ENCODE measurements at regions not wholly inside any gene's neighbourhood (a gene's known extent, or its start where the extent isn't known, plus 50 kb on each side); places are given as distances from the start of the nearest gene placed in this dataset.
"Not testable (repeated sequence)": the region's sequence is repeated elsewhere in the genome, so short reads cannot be mapped to it uniquely, and the experiment has no call there.

DNA sequence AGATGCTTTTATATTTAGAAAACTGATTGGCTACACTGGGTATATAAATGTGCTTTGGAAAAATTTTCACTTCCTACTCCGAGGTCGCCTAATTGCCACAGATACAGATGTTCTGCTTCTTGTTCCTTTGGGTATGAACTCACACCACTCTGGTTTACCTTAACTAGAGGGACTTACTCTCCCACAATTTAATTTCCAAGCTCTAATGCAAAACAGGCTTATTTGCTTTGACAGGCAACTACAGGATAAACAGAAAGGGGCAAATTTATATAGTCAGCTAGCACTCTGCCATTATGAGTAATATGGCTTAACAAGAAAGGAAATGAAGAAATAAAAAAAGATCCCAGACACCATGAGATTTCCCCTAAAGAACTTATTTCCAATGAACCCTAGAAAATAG, 156.9 kb upstream of the ZFP64 start:
- no peak for DNase-seq

GRCh38 chr20:52346797-52347196, 155.2 kb upstream of the ZFP64 start:
- DNase-seq, result no peak

DNA sequence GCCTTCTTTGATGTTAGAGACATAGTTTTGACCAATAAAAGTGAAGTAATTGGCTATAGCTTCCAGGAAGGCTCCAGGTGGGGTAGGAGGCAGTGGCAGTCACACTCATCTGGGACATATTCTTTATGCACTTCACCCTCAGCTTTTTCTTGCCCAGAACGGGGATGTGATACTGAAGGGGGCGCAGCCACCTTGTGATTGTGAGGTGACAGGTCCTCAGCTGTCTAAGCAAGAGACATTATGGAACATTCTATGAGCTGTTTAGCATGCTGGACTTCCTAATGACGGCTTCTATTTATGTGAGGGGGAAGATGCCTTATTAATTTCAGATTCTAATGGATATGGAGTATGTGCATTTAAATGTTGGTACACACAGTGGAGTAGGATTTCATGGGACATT, 151.3 kb upstream of the ZFP64 start:
- peak; percentile 17 for DNase-seq

DNA sequence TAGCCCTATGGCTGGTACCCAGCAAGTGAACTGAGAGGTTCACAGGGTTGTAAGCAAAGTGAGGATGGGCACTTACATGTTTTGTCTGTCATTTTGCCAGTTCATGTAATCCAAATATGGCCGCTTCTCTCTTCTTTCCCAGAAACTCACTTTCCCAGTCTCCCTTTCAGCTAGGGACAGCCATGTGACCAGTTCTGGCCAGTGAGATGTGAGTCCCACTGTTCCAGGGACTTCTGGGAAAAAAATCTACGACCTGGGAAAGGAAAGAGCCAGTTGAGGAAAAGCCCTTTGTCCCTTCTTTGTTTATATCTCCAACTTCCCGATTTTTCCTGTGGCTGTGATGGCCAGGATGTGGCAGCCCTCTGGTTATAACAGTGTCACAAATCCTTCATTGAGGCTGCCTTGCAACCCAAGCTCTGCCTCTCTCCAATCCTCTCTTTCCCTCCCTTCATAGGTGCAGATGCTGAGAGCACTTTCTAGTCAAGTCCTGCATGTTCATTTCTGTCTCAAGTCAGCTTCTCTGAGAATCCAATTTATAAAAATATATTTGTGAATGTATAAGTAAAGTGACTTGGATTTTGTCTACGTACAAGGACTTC, 148.6 kb upstream of the ZFP64 start:
- DNase-seq, result no peak

- no peak for DNase-seq
Observed at GRCh38 chr20:52332649-52333250, 141.2 kb upstream of the ZFP64 start.

DNA sequence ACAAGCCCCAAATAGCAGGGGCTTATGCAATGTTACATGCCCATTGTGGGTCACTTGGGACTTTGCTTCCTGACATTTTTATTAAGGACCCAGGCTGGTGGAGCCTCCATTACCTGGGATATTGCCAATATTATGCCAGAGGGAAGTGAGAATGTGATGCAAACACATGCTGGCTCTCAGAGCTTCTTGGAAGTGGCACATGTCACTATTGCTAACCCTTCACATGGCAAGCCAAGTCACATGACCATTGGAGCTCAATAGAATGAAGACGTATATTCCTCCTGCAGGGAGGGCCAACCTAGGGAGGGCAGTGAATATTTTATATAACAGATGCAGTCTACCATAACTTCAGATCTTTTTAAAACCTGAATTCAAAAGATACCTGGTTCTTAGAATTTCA, 140.7 kb upstream of the ZFP64 start:
- no peak for DNase-seq

GRCh38 chr20:52331655-52332054, 140.1 kb upstream of the ZFP64 start:
- DNase-seq, result no peak

DNA sequence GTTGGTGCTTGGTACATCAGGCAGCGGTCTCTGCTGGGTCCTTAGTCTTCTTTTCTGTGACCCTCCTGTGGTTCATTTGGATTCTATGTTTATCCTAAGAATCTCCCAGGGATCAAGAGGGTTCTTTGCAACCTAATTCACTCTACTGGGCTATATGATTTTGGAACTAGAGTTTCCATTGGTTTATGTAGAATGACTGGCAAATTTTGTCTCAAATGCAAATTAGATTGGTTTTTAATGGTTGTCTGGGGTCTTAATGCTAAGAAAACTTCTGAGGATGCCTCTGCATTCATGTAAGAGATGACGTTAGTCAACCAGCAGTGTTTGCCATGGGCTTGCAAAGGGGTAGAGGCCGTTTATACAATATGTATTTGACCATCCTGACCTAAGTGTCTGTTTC, 129.8 kb upstream of the ZFP64 start:
- DNase-seq, result no peak

DNA sequence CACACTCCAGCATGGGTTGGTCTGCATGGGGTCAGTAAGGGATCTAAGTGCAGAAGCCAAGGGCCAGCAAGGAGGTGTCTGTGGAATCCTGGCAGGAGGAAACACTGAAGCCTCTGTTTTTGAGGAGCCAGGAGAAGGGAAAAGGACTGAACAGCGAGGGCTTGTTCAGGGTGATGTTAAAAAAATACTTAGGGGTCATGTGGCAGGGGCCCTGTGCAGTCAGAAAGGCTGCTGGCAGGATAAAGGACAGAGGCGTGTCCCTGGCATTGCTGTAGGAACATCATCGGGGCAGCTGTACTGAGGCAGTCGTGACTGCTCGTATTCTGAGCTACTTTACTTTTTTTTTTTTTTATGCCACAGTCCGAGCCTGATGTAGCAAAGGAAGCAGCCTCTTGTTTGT, 127.1 kb upstream of the ZFP64 start:
- no peak for DNase-seq

GRCh38 chr20:52313341-52313963, 121.9 kb upstream of the ZFP64 start:
- DNase-seq, result no peak

DNA sequence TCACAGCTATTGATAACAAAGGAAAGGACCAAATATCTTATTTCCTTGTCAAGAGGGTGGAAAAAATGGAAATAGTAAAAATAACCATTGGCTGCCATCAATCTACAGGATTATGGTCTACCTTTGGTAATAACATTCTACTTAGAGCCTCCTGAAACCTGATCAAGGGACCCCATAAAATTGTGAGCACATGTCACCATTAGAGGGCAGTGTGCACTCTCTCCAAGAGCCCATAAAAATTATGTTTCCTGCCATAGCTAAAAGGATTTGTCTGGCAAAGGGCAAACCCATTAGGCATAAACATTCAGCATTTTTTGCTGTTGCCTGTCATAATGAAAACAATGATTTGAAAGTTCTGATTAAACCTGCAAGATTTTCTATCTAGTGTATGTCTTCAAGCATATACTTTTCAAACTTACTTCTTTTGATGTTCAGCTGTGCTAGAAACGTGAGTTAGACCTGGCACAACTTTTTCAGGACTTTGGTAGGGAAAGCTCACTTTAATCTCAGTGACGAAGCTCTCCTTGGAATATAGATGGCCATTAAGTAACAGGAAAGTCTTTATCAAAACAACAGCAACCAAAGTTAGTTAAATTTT, 120.7 kb upstream of the ZFP64 start:
- DNase-seq, result peak; percentile 71

DNA sequence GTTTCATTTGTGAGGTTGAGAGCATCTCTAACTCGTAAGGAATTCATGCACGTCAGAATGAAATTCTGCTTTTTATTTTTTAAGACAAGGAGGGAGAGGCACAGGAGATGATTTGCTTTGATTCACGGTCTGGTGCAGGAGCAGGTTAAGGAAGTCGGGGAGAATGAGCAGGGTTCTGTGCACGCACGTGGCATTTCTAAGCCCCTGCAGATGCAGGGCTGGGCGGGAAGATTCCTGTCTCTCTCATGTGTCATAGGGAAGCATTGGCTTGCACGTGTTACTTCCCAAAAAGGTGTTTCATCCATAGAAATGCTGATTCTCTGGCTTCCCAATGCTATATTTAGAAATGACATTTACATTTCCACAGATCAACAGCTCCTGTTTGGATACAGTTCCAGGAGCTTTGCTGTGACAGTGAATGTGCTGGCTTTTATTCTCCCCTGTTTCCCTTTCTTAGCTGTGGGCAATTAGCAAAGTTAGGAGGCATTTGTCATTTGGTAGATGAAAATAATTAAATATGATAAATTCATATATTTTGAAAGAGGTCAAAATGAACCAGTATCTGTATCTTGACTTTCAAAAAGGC, 119.7 kb upstream of the ZFP64 start:
- no peak for DNase-seq

- no peak for DNase-seq
Observed at GRCh38 chr20:52309181-52309580, 117.6 kb upstream of the ZFP64 start.

- no peak for DNase-seq
Observed at GRCh38 chr20:52306477-52306876, 114.9 kb upstream of the ZFP64 start.

GRCh38 chr20:52305858-52306257, 114.3 kb upstream of the ZFP64 start:
- peak; percentile 26 for DNase-seq

- DNase-seq, result no peak
Observed at GRCh38 chr20:52305024-52305645, 113.6 kb upstream of the ZFP64 start.

- no peak for DNase-seq
Observed at GRCh38 chr20:52303281-52303950, 111.8 kb upstream of the ZFP64 start.

GRCh38 chr20:52302736-52303135, 111.2 kb upstream of the ZFP64 start:
- no peak for DNase-seq

- not testable (repeated sequence) for DNase-seq
Observed at GRCh38 chr20:52302051-52302450, 110.5 kb upstream of the ZFP64 start.

DNA sequence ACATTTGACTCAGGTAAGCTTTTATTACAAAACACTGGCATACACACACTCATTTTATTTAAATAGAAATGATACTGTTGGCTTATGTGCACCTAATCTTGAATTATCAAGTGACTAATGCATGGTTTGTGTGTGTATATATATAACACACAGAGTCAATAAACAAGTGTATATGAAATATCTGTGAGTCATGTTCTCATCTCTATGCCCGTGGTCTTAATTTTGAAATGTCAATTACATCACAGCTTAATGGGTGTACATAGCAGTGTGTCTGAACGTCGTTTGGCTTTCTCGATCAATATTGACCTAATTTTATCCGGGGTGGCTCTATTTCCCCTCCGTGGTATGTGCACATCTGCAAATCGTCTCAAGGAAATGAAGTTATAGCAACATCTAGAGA, 104.0 kb upstream of the ZFP64 start:
- DNase-seq, result no peak

GRCh38 chr20:52294106-52294628, 102.6 kb upstream of the ZFP64 start:
- no peak for DNase-seq

GRCh38 chr20:52291109-52291508, 99.5 kb upstream of the ZFP64 start:
- DNase-seq, result no peak

DNA sequence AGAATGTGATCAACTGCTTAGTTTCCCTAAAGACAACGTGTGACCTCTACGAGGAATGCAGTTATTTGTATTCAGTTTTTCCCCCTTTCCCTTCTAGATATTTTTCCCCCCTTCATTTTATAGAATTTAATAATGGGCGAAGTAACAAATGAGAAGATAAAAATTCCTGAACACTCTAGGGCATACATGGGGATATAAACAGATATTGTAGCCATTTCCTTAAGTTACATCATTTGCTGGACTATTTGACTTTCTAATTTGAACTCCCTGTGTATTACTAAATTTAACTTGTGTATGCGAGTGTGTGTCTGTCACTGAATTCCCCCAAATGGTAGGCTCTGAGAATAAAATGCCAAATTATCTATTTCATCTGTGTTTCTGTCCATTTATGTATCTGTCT, 99.0 kb upstream of the ZFP64 start:
- DNase-seq, result no peak

Measured in CD4-positive, alpha-beta T cell treated with Interleukin-12 subunit alpha and Interleukin-12 subunit beta, for 1 hour (primary cell).